Stomach (tissue), 4 donors: ENCODE measurements at regions not wholly inside any gene's neighbourhood (a gene's known extent, or its start where the extent isn't known, plus 50 kb on each side); places are given as distances from the start of the nearest gene placed in this dataset.

Experiments
- CTCF ChIP-seq, 7 experiments: fragments of 450-650 bp in 4 of 7; fragments of 200-600 bp in 3 of 7; sonication (generic) in 3 of 7; IDR thresholded peaks; one replicate each; pipeline ENCODE4 v1.5.1; 2016 to 2019; ENCODE audit warnings: antibody characterized with exemption in 7 of 7, control low read depth in 2 of 7, mild to moderate bottlenecking in 1 of 7
- EP300 ChIP-seq: sonication (generic); formaldehyde crosslinking; IDR thresholded peaks from one replicate; pipeline ENCODE4 v1.6.1; 2017; ENCODE audit warnings: antibody characterized with exemption
- POLR2A ChIP-seq, 4 donors: fragments of 450-650 bp; IDR thresholded peaks; one replicate each; pipeline ENCODE4 v1.6.1; 2016; ENCODE audit warnings: antibody characterized with exemption in 4 of 4, control low read depth in 2 of 4, mild to moderate bottlenecking in 1 of 4, moderate library complexity in 1 of 4
- POLR2AphosphoS5 ChIP-seq, 3 donors: sonication (generic); formaldehyde crosslinking; IDR thresholded peaks; one replicate each; pipeline ENCODE4 v1.6.1; 2016; ENCODE audit warnings: antibody characterized with exemption in 3 of 3

GRCh38 chr12:115216301-115216700, 532.3 kb upstream of the TBX3 start:
- TF ChIP-seq POLR2A (IDR thresholded peaks at IDR 0.05) (no peak), CTCF (IDR thresholded peaks at IDR 0.05) (no peak), POLR2AphosphoS5 (IDR thresholded peaks at IDR 0.05) (no peak), EP300 (no peak)
